ENCODE measurements at regions not wholly inside any gene's neighbourhood (a gene's known extent, or its start where the extent isn't known, plus 50 kb on each side); places are given as distances from the start of the nearest gene placed in this dataset.

DNA sequence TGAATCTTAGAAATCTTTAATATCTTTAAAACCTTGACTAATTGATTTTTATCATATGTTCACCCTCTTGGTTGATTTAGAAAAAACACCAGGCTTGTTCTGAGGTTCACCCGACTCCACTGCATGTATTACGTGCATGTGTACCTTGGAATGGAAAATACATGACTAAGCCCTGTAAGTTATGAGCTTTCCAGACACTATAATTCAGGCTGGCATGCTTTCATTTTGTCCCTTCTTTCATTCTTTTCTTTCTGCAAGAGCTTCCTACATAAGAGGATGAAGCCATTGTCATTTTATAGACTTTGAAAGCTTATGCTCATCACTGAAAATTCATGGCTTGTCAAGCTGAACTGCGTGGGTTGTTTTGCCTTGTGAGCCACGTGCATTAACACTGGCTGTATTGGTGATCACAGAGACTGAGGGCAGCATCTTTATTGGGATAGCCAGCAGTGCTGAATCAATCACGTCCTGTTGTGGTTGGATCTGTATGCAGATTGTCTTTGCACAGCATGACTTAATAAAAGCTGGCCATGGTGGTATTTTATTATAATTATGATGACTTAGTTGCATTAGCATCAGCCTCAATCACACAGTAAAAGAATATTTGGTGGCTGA, 141.9 kb downstream of the SLIT2 start:
- in situ Hi-C loops (cut with MboI; ENCODE audit: low sequenced_read_pairs), result no loop called here

- in situ Hi-C loops (cut with MboI; ENCODE audit: low sequenced_read_pairs), result no loop called here
These were observed 142.8 kb downstream of the SLIT2 start for GRCh38 chr4:20394512-20394911.

- in situ Hi-C loops (cut with MboI; ENCODE audit: low sequenced_read_pairs), result no loop called here
These were observed 143.6 kb downstream of the SLIT2 start for GRCh38 chr4:20395160-20395773.

GRCh38 chr4:20403290-20403689, 151.6 kb downstream of the SLIT2 start:
- in situ Hi-C loops (cut with MboI; ENCODE audit: low sequenced_read_pairs), result loop anchor here (25.0 kb wide), 1 partner anchor 284 kb away; no protein-coding TSS in a partner anchor

DNA sequence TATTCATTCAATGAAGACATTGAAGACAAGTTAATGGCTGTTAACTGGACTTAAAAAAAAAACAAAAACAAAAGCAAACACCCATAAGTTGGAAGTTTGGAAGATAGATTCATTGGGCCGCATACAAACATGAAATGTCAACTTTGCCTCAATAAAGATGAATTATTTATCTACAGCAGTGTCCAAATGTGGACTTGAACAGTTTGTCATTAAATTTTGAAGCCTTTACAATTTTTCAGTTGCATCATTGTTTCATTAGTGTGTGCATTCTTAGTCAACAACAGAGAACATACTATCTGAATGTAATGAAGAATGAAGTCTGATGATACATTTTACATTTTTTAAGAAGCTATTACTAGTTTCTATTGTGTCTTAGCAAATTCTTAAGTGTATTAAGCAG, 152.1 kb downstream of the SLIT2 start:
- in situ Hi-C loops (cut with MboI; ENCODE audit: low sequenced_read_pairs), result loop anchor here (25.0 kb wide), 1 partner anchor 283 kb away; no protein-coding TSS in a partner anchor

DNA sequence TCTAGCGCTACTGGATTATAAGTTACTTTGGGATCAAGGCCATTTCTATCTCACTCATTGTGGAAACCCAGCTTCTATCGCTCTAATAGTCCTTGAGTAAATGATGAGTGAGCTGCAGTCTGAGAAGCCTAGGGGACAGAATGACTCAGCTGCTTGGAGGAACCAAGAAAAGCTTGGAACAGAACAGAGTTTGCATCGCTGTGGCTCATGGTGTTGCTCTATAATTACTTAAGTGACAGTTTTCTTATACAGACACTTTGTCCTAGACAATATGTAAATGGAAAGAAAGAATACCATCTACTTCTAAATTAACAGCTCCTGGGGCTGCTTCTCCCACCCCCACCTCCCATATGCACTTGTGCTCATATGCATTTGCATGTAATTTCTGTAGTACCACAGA, 156.9 kb downstream of the SLIT2 start:
- in situ Hi-C loops (cut with MboI; ENCODE audit: low sequenced_read_pairs), result loop anchor here (25.0 kb wide), 1 partner anchor 279 kb away; no protein-coding TSS in a partner anchor

DNA sequence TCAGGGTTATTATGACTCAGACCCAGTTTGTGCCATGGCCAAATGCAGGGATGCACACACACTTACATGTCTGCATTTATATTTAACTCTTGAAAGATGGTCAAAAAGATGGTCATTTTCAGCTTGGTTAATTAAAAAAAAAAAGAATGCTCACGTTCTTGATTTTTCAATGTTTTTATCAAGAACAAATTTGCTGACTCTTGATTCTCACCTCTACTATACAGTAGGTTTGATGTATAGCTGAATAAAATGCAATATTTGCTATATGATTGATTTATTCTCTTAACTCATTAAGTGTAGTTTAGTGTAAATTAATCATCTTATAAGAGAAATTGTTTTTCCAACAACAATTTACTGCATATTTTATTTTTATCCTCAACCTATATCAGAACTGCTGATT, 160.4 kb downstream of the SLIT2 start:
- in situ Hi-C loops (cut with MboI; ENCODE audit: low sequenced_read_pairs), result loop anchor here (25.0 kb wide), 1 partner anchor 275 kb away; no protein-coding TSS in a partner anchor

DNA sequence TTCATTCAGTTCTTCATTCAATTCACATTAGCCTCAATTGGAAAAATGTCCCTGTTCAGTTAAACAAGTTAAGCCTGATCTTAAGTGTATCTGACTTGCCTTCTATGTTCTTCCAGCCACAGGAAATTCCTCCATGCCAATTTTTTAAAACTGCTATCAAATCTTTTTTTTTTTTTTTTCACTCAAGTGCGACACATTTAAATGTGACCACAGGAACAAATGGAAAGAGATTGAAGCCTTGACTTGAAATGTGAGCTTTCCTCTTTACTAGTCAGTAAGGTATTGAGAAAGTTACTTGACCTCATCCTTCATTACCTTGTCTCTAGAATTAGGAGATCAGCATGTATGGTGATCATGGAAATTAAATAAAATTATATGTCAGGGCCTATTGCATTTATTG, 165.1 kb downstream of the SLIT2 start:
- in situ Hi-C loops (cut with MboI; ENCODE audit: low sequenced_read_pairs), result loop anchor here (25.0 kb wide), 1 partner anchor 271 kb away; no protein-coding TSS in a partner anchor

- in situ Hi-C loops (cut with MboI; ENCODE audit: low sequenced_read_pairs), result loop anchor here (25.0 kb wide), 1 partner anchor 268 kb away; no protein-coding TSS in a partner anchor
These were observed 167.3 kb downstream of the SLIT2 start for GRCh38 chr4:20418861-20419451.

DNA sequence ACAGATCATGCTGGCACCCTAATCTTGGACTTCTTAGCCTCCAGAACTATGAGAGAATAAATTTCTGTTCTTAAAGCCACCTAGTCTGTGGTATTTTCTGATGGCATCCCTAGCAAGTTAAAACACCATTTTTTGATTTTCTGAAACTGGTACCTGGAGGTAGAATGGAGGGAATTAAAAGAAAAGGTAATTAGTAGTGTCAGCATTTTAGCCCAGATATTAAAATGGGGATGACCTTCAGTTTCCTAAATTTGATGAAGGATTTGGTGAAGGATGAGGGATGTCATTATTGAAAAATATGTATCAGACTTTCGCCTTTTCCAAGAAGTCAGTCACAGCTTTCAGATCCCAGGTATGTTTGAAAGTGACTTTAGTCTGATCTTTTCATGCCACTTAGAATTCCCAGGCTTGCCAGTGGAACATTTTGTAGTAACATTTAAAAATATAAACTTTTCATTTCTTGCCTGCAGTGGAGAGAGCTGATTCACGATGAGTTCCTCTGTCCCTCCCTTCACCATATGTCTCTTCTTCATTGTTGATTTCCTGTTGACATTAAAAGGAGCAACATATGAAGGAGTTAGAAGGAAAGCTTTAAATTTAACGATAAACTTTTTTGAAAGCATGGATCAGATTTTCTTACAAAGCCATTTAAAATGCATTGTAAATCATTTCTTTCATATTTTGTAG, 169.4 kb downstream of the SLIT2 start:
- in situ Hi-C loops (cut with MboI; ENCODE audit: low sequenced_read_pairs), result loop anchor here (25.0 kb wide), 1 partner anchor 266 kb away; no protein-coding TSS in a partner anchor

DNA sequence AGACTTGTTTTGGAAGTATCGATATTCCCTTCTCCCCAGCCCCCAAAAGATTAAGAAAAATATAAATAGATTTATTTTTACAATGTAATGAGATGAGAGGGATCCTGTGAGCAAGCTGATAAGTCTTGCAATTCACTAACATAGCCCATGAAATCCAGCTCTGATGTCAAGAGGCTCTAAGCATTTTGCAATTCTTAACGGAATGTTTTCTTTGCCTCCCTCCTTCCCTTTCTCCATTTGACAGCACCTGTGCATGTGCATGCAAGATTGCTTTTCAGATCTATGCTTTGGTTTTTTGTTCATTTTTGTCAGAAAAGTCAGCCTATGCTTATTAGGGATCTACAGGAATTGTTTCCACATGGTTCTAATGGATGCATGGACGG, 169.9 kb downstream of the SLIT2 start:
- in situ Hi-C loops (cut with MboI; ENCODE audit: low sequenced_read_pairs), result loop anchor here (25.0 kb wide), 1 partner anchor 266 kb away; no protein-coding TSS in a partner anchor

- in situ Hi-C loops (cut with MboI; ENCODE audit: low sequenced_read_pairs), result loop anchor here (25.0 kb wide), 1 partner anchor 265 kb away; no protein-coding TSS in a partner anchor
These were observed 170.7 kb downstream of the SLIT2 start for GRCh38 chr4:20422398-20422797.

DNA sequence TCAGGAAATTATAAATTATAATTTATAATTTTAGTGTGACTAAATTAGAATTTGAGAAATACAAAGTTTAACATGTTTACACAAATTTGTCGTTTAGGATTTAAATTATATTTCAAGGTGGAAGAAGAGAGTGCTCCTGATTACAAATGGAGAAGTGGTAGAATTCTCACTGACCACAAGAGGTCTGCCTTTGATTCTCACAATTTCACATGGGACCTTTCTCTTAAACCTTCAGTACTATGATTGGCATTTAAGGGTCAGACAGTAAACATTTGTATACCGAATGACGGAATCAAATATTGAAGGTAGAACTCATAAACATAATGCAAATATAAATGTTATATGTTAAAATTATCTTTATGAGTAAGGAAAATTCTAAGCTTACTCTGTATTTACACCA, 171.7 kb downstream of the SLIT2 start:
- in situ Hi-C loops (cut with MboI; ENCODE audit: low sequenced_read_pairs), result loop anchor here (25.0 kb wide), 1 partner anchor 264 kb away; no protein-coding TSS in a partner anchor

GRCh38 chr4:20426028-20426427, 174.3 kb downstream of the SLIT2 start:
- in situ Hi-C loops (cut with MboI; ENCODE audit: low sequenced_read_pairs), result no loop called here

DNA sequence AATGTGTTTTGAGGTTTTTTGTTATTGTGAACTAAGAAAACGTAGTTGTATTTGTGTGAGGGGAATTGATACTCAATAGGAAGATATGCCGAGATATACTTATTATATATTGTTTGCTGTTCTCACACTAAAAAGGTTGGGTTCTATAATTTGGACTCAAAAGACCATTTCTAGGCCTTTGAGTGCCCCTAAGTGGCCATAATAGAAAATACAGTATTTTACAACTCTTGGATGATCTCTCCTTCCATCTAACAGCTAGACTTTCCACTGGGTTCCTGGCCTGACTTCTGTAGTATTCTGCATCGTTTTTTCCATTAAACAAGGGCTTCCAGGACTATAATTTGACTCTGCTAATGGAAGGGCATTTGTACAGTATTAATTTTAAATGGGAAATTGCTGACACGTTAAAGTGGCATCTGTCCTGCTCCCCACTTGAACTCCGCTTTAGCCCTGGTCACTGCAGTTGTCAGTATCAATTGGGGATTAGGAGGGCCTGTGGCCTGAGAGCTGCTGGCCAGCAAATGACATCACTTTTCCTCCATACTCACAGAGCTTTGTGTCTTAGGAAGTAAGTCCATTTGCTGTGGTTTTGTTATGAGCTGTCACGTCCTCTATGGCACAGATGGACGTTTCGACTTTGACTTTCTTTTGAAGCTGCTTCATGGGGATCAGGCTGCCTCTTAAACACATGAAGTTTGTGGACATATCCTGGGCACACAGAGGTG, 176.9 kb downstream of the SLIT2 start:
- in situ Hi-C loops (cut with MboI; ENCODE audit: low sequenced_read_pairs), result no loop called here

- in situ Hi-C loops (cut with MboI; ENCODE audit: low sequenced_read_pairs), result no loop called here
These were observed 178.7 kb downstream of the SLIT2 start for GRCh38 chr4:20430259-20430941.

GRCh38 chr4:20431543-20431951, 179.8 kb downstream of the SLIT2 start:
- in situ Hi-C loops (cut with MboI; ENCODE audit: low sequenced_read_pairs), result no loop called here

DNA sequence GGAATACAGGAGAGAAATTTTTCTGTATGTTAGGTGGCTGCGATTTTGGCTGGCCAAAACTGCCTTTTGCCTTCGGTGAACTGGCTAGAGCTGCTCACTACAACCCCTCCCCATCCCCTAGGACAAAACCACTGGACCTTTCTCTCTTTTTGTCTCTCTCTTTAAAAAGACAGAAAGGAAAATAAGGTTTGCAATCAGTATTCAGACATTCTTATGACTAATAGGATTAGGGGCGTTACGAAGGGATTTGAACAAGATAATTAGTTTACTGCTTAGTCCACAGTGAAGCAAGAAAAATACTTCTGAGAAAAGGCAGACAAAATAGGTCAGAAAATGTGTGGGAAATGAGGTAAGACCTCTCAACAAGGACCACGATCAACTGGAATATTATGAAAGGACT, 180.4 kb downstream of the SLIT2 start:
- in situ Hi-C loops (cut with MboI; ENCODE audit: low sequenced_read_pairs), result no loop called here

- in situ Hi-C loops (cut with MboI; ENCODE audit: low sequenced_read_pairs), result no loop called here
These were observed 181.5 kb downstream of the SLIT2 start for GRCh38 chr4:20433097-20433705.

- in situ Hi-C loops (cut with MboI; ENCODE audit: low sequenced_read_pairs), result no loop called here
These were observed 188.5 kb downstream of the SLIT2 start for GRCh38 chr4:20440170-20440569.
